Mucosa of rectum (tissue), 2 donors: ENCODE measurements at regions not wholly inside any gene's neighbourhood (a gene's known extent, or its start where the extent isn't known, plus 50 kb on each side); places are given as distances from the start of the nearest gene placed in this dataset.

Source experiments
- H3K27ac ChIP-seq, 2 donors: one replicate each; pipeline ENCODE4 v1.7.0; 2013; ENCODE audit warnings: inconsistent platforms in 2 of 2, low read depth in 2 of 2, low read length in 2 of 2
- H3K27me3 ChIP-seq, 2 donors: one replicate each; pipeline ENCODE4 v1.7.0; 2013; ENCODE audit warnings: low read length in 2 of 2; ENCODE audit not compliant: control insufficient read depth in 2 of 2, insufficient read depth in 2 of 2
- H3K36me3 ChIP-seq, 2 donors: one replicate each; pipeline ENCODE4 v1.7.0; 2013; ENCODE audit warnings: low read length in 2 of 2; ENCODE audit not compliant: control insufficient read depth in 2 of 2, insufficient read depth in 2 of 2
- H3K4me1 ChIP-seq, 2 donors: one replicate each; pipeline ENCODE4 v1.7.0; 2013; ENCODE audit warnings: low read length in 2 of 2, mild to moderate bottlenecking in 1 of 2; ENCODE audit not compliant: control insufficient read depth in 2 of 2, insufficient read depth in 2 of 2
- H3K4me3 ChIP-seq, 2 donors: one replicate each; pipeline ENCODE4 v1.7.0; 2013; ENCODE audit warnings: low read length in 2 of 2
- H3K9ac ChIP-seq, 2 donors: one replicate each; pipeline ENCODE4 v1.7.0; 2013; ENCODE audit warnings: low read length in 2 of 2, low read depth in 1 of 2, mild to moderate bottlenecking in 1 of 2
- H3K9me3 ChIP-seq, 2 donors: one replicate each; pipeline ENCODE4 v1.7.0; 2013; ENCODE audit warnings: low read length in 2 of 2; ENCODE audit not compliant: control insufficient read depth in 2 of 2
- donor health status: healthy.
- donor health status: Normal muscosa, but diverticular disease.

- Histone ChIP-seq H3K27me3 (no peaks in the 10 kb centered on the region), H3K36me3 (no peaks in the 10 kb centered on the region), H3K27ac (no peak overlapping the region), H3K4me1 (no peaks in the 10 kb centered on the region), H3K9me3 (no peaks in the 10 kb centered on the region), H3K4me3 (no peak overlapping the region), H3K9ac (no peak overlapping the region)
Measured at GRCh38 chr5:52449516-52449915, 338.2 kb upstream of the ITGA1 start.

GRCh38 chr5:52452098-52452497 lies 335.6 kb upstream of the ITGA1 start:
- Histone ChIP-seq H3K27ac (no peak overlapping the region), H3K36me3 (no peaks in the 10 kb centered on the region), H3K4me1 (no peaks in the 10 kb centered on the region), H3K27me3 (no peaks in the 10 kb centered on the region), H3K9ac (no peak overlapping the region), H3K9me3 (no peaks in the 10 kb centered on the region), H3K4me3 (no peak overlapping the region)

- H3K9me3 ChIP-seq, result no peaks in the 10 kb centered on the region
- no peaks in the 10 kb centered on the region for H3K36me3 ChIP-seq
- H3K27me3 ChIP-seq, result no peaks in the 10 kb centered on the region
- H3K9ac ChIP-seq, result no peak overlapping the region
- no peak overlapping the region for H3K4me3 ChIP-seq
- H3K4me1 ChIP-seq, result no peaks in the 10 kb centered on the region
- no peak overlapping the region for H3K27ac ChIP-seq
Measured at GRCh38 chr5:52453176-52453575, 334.5 kb upstream of the ITGA1 start.

- Histone ChIP-seq H3K27me3 (no peaks in the 10 kb centered on the region), H3K9ac (no peak overlapping the region), H3K4me1 (no peaks in the 10 kb centered on the region), H3K4me3 (no peak overlapping the region), H3K36me3 (no peaks in the 10 kb centered on the region), H3K9me3 (no peaks in the 10 kb centered on the region), H3K27ac (no peak overlapping the region)
Measured at GRCh38 chr5:52455920-52456319, 331.8 kb upstream of the ITGA1 start.

GRCh38 chr5:52457810-52458209 lies 329.9 kb upstream of the ITGA1 start:
- Histone ChIP-seq H3K4me3 (no peak overlapping the region), H3K27me3 (no peaks in the 10 kb centered on the region), H3K27ac (no peak overlapping the region), H3K36me3 (no peaks in the 10 kb centered on the region), H3K9me3 (no peaks in the 10 kb centered on the region), H3K4me1 (no peaks in the 10 kb centered on the region), H3K9ac (no peak overlapping the region)

- H3K27me3 ChIP-seq, result no peaks in the 10 kb centered on the region
- H3K36me3 ChIP-seq, result no peaks in the 10 kb centered on the region
- H3K27ac ChIP-seq, result no peak overlapping the region
- no peak overlapping the region for H3K9ac ChIP-seq
- H3K4me3 ChIP-seq, result no peak overlapping the region
- H3K4me1 ChIP-seq, result no peaks in the 10 kb centered on the region
- no peaks in the 10 kb centered on the region for H3K9me3 ChIP-seq
Measured at GRCh38 chr5:52466113-52466512, 321.6 kb upstream of the ITGA1 start.

GRCh38 chr5:52466749-52467520 lies 320.8 kb upstream of the ITGA1 start:
- Histone ChIP-seq H3K36me3 (no peaks in the 10 kb centered on the region), H3K9me3 (no peaks in the 10 kb centered on the region), H3K4me1 (no peaks in the 10 kb centered on the region), H3K4me3 (no peak overlapping the region), H3K27ac (no peak overlapping the region), H3K9ac (no peak overlapping the region), H3K27me3 (no peaks in the 10 kb centered on the region)

GRCh38 chr5:52468976-52469375 lies 318.7 kb upstream of the ITGA1 start:
- no peaks in the 10 kb centered on the region for H3K36me3 ChIP-seq
- H3K9ac ChIP-seq, result no peak overlapping the region
- H3K4me3 ChIP-seq, result no peak overlapping the region
- H3K4me1 ChIP-seq, result no peaks in the 10 kb centered on the region
- no peak overlapping the region for H3K27ac ChIP-seq
- H3K9me3 ChIP-seq, result no peaks in the 10 kb centered on the region
- H3K27me3 ChIP-seq, result no peaks in the 10 kb centered on the region

- Histone ChIP-seq H3K27ac (no peak overlapping the region), H3K36me3 (no peaks in the 10 kb centered on the region), H3K4me1 (no peaks in the 10 kb centered on the region), H3K27me3 (no peaks in the 10 kb centered on the region), H3K9ac (no peak overlapping the region), H3K9me3 (no peaks in the 10 kb centered on the region), H3K4me3 (no peak overlapping the region)
Measured at GRCh38 chr5:52469420-52469819, 318.3 kb upstream of the ITGA1 start.

GRCh38 chr5:52469835-52470234 lies 317.9 kb upstream of the ITGA1 start:
- Histone ChIP-seq H3K4me3 (no peak overlapping the region), H3K27me3 (no peaks in the 10 kb centered on the region), H3K9me3 (no peaks in the 10 kb centered on the region), H3K9ac (no peak overlapping the region), H3K27ac (no peak overlapping the region), H3K36me3 (no peaks in the 10 kb centered on the region), H3K4me1 (no peaks in the 10 kb centered on the region)
